A549 (cell line): ENCODE measurements at regions not wholly inside any gene's neighbourhood (a gene's known extent, or its start where the extent isn't known, plus 50 kb on each side); places are given as distances from the start of the nearest gene placed in this dataset.
"Not testable (repeated sequence)": the region's sequence is repeated elsewhere in the genome, so short reads cannot be mapped to it uniquely, and the experiment has no call there.

Experiments used
- ATAC-seq, 2 experiments: fragments of 200-7000 bp in 1 of 2; fragments of >200 bp in 1 of 2; cut with Nextera tagmentation in 1 of 2; cut with Tn5 transposase in 1 of 2; 3 replicates each; pipeline versions ENCODE4 v1.8.0 to v1.9.1; 2018 to 2020; ENCODE audit warnings: mild to moderate bottlenecking in 1 of 2, moderate library complexity in 1 of 2
- CTCF ChIA-PET: fragments of 300-600 bp; sonication (Branson Sonifier 250); formaldehyde crosslinking; extraction: SDS; loops from one replicate; lab custom pipeline; 2021; ENCODE audit warnings: antibody characterized with exemption, inconsistent platforms; lab: Yijun Ruan, JAX
- POLR2A ChIA-PET: fragments of 350-600 bp; formaldehyde crosslinking; extraction: SDS; loops from one replicate; lab custom pipeline; 2021; ENCODE audit warnings: antibody characterized with exemption, inconsistent platforms; lab: Yijun Ruan, JAX
- DNase-seq, 2 experiments: peaks; one replicate each; pipeline versions ENCODE4 v3.0.0 to v3.0.0-alpha.2; 2011 to 2016; ENCODE audit warnings: low read depth in 1 of 2, low spot score in 1 of 2
- FAIRE-seq: peaks from 2 replicates; lab custom pipeline; 2011; peaks lifted over from hg19 to GRCh38; lab: Jason Lieb, UNC
- H3K27ac ChIP-seq, 2 experiments: fragments of >200 bp; sonication (Bioruptor Twin); formaldehyde crosslinking; 3 replicates each; pipeline ENCODE4 v1.5.1; 2016 to 2017
- H3K4me1 ChIP-seq: fragments of >200 bp; sonication (Bioruptor Twin); formaldehyde crosslinking; 3 replicates; pipeline ENCODE4 v1.6.1; 2016
- H3K4me2 ChIP-seq: fragments of >200 bp; sonication (Bioruptor Twin); formaldehyde crosslinking; 3 replicates; pipeline ENCODE4 v1.6.1; 2016
- H3K4me3 ChIP-seq: fragments of >200 bp; sonication (Bioruptor Twin); formaldehyde crosslinking; 3 replicates; pipeline ENCODE4 v1.5.1; 2016
- H3K9me3 ChIP-seq: fragments of >200 bp; sonication (Bioruptor Twin); formaldehyde crosslinking; 3 replicates; pipeline ENCODE4 v1.6.1; 2016
- CBX2 ChIP-seq: fragments of 200-600 bp; sonication (generic); IDR thresholded peaks from 2 replicates; pipeline ENCODE4 v1.6.1; 2016; ENCODE audit warnings: low read depth, mild to moderate bottlenecking, borderline replicate concordance
- EHMT2 ChIP-seq: fragments of 200-600 bp; sonication (generic); IDR thresholded peaks from 2 replicates; pipeline ENCODE4 v1.6.1; 2016; ENCODE audit warnings: antibody characterized with exemption, low read depth, mild to moderate bottlenecking, moderate library complexity
- ELK1 ChIP-seq: fragments of 150-350 bp; IDR thresholded peaks from 2 replicates; pipeline ENCODE4 v1.6.1; 2014; ENCODE audit warnings: low read depth, mild to moderate bottlenecking, low read length
- GATA3 ChIP-seq: IDR thresholded peaks from 2 replicates; pipeline ENCODE4 v1.6.1; 2012; ENCODE audit warnings: borderline replicate concordance
- HOXB5 ChIP-seq: fragments of 250-450 bp; sonication (Bioruptor Pico); IDR thresholded peaks from 2 replicates; pipeline ENCODE4 v1.5.0; 2020; ENCODE audit warnings: mild to moderate bottlenecking, moderate library complexity
- JUN ChIP-seq, 2 experiments: fragments of >200 bp; sonication (Bioruptor Twin); formaldehyde crosslinking; IDR thresholded peaks; 2 replicates in 1 of 2; 3 replicates in 1 of 2; pipeline ENCODE4 v1.6.1; 2016 to 2017
- MAX ChIP-seq: IDR thresholded peaks from 2 replicates; pipeline ENCODE4 v1.6.1; 2012
- MAZ ChIP-seq: fragments of 150-350 bp; IDR thresholded peaks from 2 replicates; pipeline ENCODE4 v1.6.1; 2014; ENCODE audit warnings: antibody characterized with exemption, low read depth, low read length, borderline replicate concordance
- MYC ChIP-seq: IDR thresholded peaks from 2 replicates; pipeline ENCODE4 v1.6.1; 2012; ENCODE audit warnings: mild to moderate bottlenecking, inconsistent platforms, low read length, improper control_type of control experiment, borderline replicate concordance
- PHF8 ChIP-seq: fragments of 200-600 bp; sonication (generic); IDR thresholded peaks from 2 replicates; pipeline ENCODE4 v1.6.1; 2016; ENCODE audit warnings: low read depth, mild to moderate bottlenecking, antibody characterized with exemption, moderate library complexity, borderline replicate concordance
- POLR2A ChIP-seq: IDR thresholded peaks from 2 replicates; pipeline ENCODE4 v1.6.1; 2012; ENCODE audit warnings: mild to moderate bottlenecking, low read length
- REST ChIP-seq: fragments of 200-600 bp; sonication (generic); IDR thresholded peaks from 2 replicates; pipeline ENCODE4 v1.6.1; 2016; ENCODE audit warnings: antibody characterized with exemption, mild to moderate bottlenecking, moderate library complexity
- TP53 ChIP-seq: fragments of 250-450 bp; sonication (Bioruptor Pico); IDR thresholded peaks from 2 replicates; pipeline ENCODE4 v1.5.0; 2021; ENCODE audit warnings: mild to moderate bottlenecking, moderate library complexity
- ZFP36 ChIP-seq: fragments of 450-650 bp; IDR thresholded peaks from 2 replicates; pipeline ENCODE4 v1.6.1; 2014; ENCODE audit warnings: borderline replicate concordance; ENCODE audit not compliant: partially characterized antibody
- WGBS: methylation state at CpG from one replicate; pipeline ENCODE4 v1.1.6; 2017; ENCODE audit errors: missing lambda C conversion rate; 5-methylcytosine and 5-hydroxymethylcytosine counted together

- TF ChIP-seq JUN (IDR thresholded peaks at IDR 0.05) (no peak), CBX2 (no peak), PHF8 (no peak)
Observed at GRCh38 chr20:12243327-12243726, 325.6 kb downstream of the BTBD3 start (continued).

GRCh38 chr20:12248481-12248880, 330.8 kb downstream of the BTBD3 start:
- no peak overlapping the region for H3K4me3 ChIP-seq
- no peak for FAIRE-seq
- H3K9me3 ChIP-seq: no peaks in the 10 kb centered on the region
- WGBS: 4% methylated on average over 2 of the region's 2 CpGs
- no peaks in the 10 kb centered on the region for H3K4me1 ChIP-seq
- no peak for DNase-seq
- ChIA-PET CTCF (no interaction called here), POLR2A (interaction anchor here (0.5 kb wide), 1 partner anchor 478 kb away, joined by 3 read pairs; no protein-coding TSS in a partner anchor)
- no peak overlapping the region for H3K4me2 ChIP-seq
- no peak overlapping the region for H3K27ac ChIP-seq
- no peak for ATAC-seq
- TF ChIP-seq EHMT2: no peak

GRCh38 chr20:12250661-12251060, 333.0 kb downstream of the BTBD3 start:
- H3K4me3 ChIP-seq, ATAC-seq, FAIRE-seq, POLR2A ChIA-PET, H3K4me1 ChIP-seq, H3K27ac ChIP-seq, H3K9me3 ChIP-seq, H3K4me2 ChIP-seq, CTCF ChIA-PET, DNase-seq: not testable (repeated sequence)
- 3% methylated on average over 1 of the region's 1 CpG for WGBS

- H3K27ac ChIP-seq: no peak overlapping the region
- H3K4me3 ChIP-seq: no peak overlapping the region
- FAIRE-seq: no peak
- ChIA-PET POLR2A (no interaction called here), CTCF (no interaction called here)
- no peak for DNase-seq
- H3K9me3 ChIP-seq: no peaks in the 10 kb centered on the region
- H3K4me1 ChIP-seq: no peaks in the 10 kb centered on the region
- ATAC-seq: no peak
- no peak overlapping the region for H3K4me2 ChIP-seq
- 18% methylated on average over 7 of the region's 7 CpGs for WGBS
- TF ChIP-seq PHF8 (no peak), HOXB5 (CRISPR knock-in tag) (no peak), ELK1 (no peak), GATA3 (no peak), ZFP36 (no peak), MAZ (no peak), TP53 (CRISPR knock-in tag) (no peak), POLR2A (no peak), MYC (no peak), REST (no peak), MAX (no peak)
- TF ChIP-seq, all 56 proteins: peak for 0
Observed at GRCh38 chr20:12252793-12253192, 335.1 kb downstream of the BTBD3 start.
